Right lobe of liver (tissue), 6 donors: ENCODE measurements at regions not wholly inside any gene's neighbourhood (a gene's known extent, or its start where the extent isn't known, plus 50 kb on each side); places are given as distances from the start of the nearest gene placed in this dataset.
"Not testable (repeated sequence)": the region's sequence is repeated elsewhere in the genome, so short reads cannot be mapped to it uniquely, and the experiment has no call there.

Experiments used
- ATAC-seq, 4 donors: fragments of 200-7000 bp; cut with Tn5 transposase; one replicate each; pipeline ENCODE4 v1.9.1; 2020; ENCODE audit warnings: mild to moderate bottlenecking in 4 of 4, moderate library complexity in 4 of 4
- DNase-seq, 3 donors: peaks; one replicate each; pipeline ENCODE4 v3.0.0-alpha.2; 2020
- H3K27ac ChIP-seq, 3 donors: fragments of 200-600 bp; one replicate each; pipeline ENCODE4 v1.8.0; 2022
- H3K27me3 ChIP-seq, 2 donors: fragments of 200-600 bp; one replicate each; pipeline ENCODE4 v1.8.0; 2022
- H3K36me3 ChIP-seq, 4 donors: fragments of 200-600 bp; sonication (generic) in 1 of 4; one replicate each; pipeline versions ENCODE4 v1.5.1 to v1.8.0; 2017 to 2022; ENCODE audit warnings: control low read depth in 1 of 4
- H3K4me1 ChIP-seq, 4 donors: fragments of 200-600 bp; sonication (generic) in 1 of 4; one replicate each; pipeline versions ENCODE4 v1.5.1 to v1.8.0; 2017 to 2022; ENCODE audit warnings: control low read depth in 1 of 4
- H3K4me3 ChIP-seq, 3 donors: fragments of 200-600 bp; one replicate each; pipeline ENCODE4 v1.8.0; 2022
- H3K9me3 ChIP-seq, 4 donors: fragments of 200-600 bp; sonication (generic) in 1 of 4; one replicate each; pipeline versions ENCODE4 v1.5.1 to v1.8.0; 2017 to 2022; ENCODE audit warnings: control low read depth in 1 of 4
- POLR2A ChIP-seq: fragments of 450-650 bp; IDR thresholded peaks from one replicate; pipeline ENCODE4 v1.6.1; 2017; ENCODE audit warnings: antibody characterized with exemption, mild to moderate bottlenecking
- WGBS: methylation state at CpG from one replicate; pipeline ENCODE4 v1.1.6; 2018; ENCODE audit warnings: low coverage, low lambda C conversion rate; ENCODE audit not compliant: insufficient coverage; ENCODE audit errors: missing lambda C conversion rate; 5-methylcytosine and 5-hydroxymethylcytosine counted together
- intact Hi-C, 2 donors: fragments of 100-400 bp; cut with DNase I; formaldehyde crosslinking; loops; one replicate each; pipeline versions ENCODE4 v1.11.2 to v1.14.1; 2022
- TF ChIP-seq, protein P1 (sequence below), 4 donors: fragments of 200-600 bp in 3 of 4; fragments of 450-650 bp in 1 of 4; IDR thresholded peaks; one replicate each; pipeline versions ENCODE4 v1.5.1 to v1.8.0; 2016 to 2022; ENCODE audit warnings: antibody characterized with exemption in 4 of 4, mild to moderate bottlenecking in 2 of 4
- donor health status: DM: no; HTN: yes; CAD: no.
- donor health status: DM: no; HTN: no; CAD: no.
- donor health status: DM: no; HTN: no; CAD: no.
- donor health status: DM: no; HTN: yes; CAD: no.
- donor health status: DM: no; HTN: yes; CAD: no.

DNA sequence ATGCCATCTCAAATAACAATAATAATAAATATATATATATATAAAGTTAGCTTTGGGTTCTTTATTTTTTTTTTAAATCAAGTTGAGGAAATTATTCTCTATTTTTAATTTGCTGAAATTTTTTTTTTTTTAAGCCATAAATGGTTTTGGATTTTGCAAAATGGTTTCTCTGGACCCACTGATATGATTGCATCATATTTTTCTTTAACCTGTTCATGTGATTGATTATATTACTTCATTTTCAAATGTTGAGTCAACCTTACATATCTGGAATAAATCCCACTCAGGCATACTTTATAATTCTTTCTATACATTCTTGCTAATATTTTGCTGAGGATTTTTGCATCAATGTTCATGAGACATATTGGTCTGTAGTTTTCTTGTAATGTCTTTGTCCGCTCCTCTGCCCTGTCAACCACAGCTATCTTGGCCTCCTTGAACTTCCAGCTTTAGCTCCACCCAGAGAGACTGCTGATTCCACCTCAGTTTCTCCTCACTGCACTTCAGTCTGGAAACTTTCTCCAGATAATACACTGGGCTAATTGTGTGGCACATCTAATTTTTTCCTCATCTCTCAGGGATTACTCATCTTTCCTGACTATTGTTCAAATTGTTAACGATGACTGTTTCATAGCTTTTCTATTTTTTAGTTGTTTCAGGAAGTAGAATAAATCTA, 160.9 kb upstream of the GIMD1 start:
- ATAC-seq (no peak), DNase-seq (no peak)
- no peaks in the 10 kb centered on the region for H3K27me3 ChIP-seq
- TF ChIP-seq POLR2A: no peak
- TF ChIP-seq, protein P1, sequence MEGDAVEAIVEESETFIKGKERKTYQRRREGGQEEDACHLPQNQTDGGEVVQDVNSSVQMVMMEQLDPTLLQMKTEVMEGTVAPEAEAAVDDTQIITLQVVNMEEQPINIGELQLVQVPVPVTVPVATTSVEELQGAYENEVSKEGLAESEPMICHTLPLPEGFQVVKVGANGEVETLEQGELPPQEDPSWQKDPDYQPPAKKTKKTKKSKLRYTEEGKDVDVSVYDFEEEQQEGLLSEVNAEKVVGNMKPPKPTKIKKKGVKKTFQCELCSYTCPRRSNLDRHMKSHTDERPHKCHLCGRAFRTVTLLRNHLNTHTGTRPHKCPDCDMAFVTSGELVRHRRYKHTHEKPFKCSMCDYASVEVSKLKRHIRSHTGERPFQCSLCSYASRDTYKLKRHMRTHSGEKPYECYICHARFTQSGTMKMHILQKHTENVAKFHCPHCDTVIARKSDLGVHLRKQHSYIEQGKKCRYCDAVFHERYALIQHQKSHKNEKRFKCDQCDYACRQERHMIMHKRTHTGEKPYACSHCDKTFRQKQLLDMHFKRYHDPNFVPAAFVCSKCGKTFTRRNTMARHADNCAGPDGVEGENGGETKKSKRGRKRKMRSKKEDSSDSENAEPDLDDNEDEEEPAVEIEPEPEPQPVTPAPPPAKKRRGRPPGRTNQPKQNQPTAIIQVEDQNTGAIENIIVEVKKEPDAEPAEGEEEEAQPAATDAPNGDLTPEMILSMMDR (IDR thresholded peaks at IDR 0.05): no peak
- H3K4me1 ChIP-seq: no peaks in the 10 kb centered on the region
- H3K27ac ChIP-seq: no peak overlapping the region
- WGBS: 44% methylated on average over 2 of the region's 2 CpGs
- no peak overlapping the region for H3K4me3 ChIP-seq
- intact Hi-C loops: no loop called here
- no peaks in the 10 kb centered on the region for H3K9me3 ChIP-seq
- H3K36me3 ChIP-seq: no peaks in the 10 kb centered on the region

DNA sequence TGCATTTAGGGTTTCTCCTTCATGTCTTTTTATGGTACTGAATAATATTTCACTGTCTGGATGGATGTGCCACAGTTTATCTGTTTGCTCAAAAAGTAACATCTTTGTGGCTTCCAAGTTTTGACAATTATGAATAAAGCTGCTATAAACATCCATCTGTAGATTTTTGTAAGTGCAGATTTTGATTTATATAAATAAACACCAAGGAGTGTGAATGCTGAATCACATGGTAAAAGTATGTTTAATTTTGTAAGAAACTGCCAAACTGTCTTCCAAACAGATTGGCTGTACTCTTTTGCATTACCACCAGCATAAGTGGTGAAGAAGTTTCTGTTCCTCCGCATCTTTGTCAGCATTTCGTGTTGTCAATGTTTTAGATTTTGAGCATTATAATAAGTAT, 158.7 kb upstream of the GIMD1 start:
- DNase-seq (no peak), ATAC-seq (no peak)
- no peaks in the 10 kb centered on the region for H3K9me3 ChIP-seq
- no peaks in the 10 kb centered on the region for H3K27me3 ChIP-seq
- WGBS: 53% methylated on average over 2 of the region's 2 CpGs
- TF ChIP-seq, protein P1 (IDR thresholded peaks at IDR 0.05): no peak
- TF ChIP-seq POLR2A: no peak
- no peaks in the 10 kb centered on the region for H3K36me3 ChIP-seq
- intact Hi-C loops: no loop called here
- H3K4me1 ChIP-seq: no peaks in the 10 kb centered on the region
- no peak overlapping the region for H3K27ac ChIP-seq
- H3K4me3 ChIP-seq: no peak overlapping the region

DNA sequence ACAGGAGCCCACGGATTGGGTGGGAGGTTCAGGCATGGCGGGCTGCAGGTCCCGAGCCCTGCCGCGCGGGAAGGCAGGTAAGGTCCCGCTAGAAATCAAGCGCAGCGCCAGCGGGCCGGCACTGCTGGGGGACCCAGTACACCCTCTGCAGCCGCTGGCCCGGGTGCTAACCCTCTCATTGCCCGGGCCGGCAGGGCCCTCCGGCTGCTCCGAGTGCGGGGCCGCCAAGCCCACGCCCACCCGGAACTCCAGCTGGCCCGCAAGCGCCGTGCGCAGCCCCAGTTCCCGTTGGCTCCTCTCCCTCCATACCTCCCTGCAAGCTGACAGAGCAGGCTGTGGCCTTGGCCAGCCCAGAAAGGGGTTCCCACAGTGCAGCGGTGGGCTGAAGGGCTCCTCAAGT, 156.8 kb upstream of the GIMD1 start:
- ATAC-seq, H3K4me3 ChIP-seq, H3K4me1 ChIP-seq, H3K9me3 ChIP-seq, H3K36me3 ChIP-seq, H3K27me3 ChIP-seq, intact Hi-C loops, DNase-seq, H3K27ac ChIP-seq: not testable (repeated sequence)
- 95% methylated on average over 7 of the region's 27 CpGs for WGBS

DNA sequence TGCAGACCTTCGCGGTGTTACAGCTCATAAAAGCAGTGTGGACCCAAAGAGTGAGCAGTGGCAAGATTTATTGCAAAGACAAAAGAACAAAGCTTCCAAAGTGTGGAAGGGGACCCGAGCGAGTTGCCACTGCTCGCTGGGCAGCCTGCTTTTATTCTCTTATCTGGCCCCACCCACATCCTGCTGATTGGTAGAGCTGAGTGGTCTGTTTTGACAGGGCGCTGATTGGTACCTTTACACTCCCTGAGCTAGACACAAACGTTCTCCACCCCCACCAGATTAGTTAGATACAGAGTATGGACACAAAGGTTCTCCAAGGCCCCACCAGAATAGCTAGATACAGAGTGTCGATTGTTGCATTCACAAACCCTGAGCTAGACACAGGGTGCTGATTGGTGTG, 156.2 kb upstream of the GIMD1 start:
- H3K4me3 ChIP-seq, ATAC-seq, H3K27ac ChIP-seq, DNase-seq, H3K4me1 ChIP-seq, H3K27me3 ChIP-seq, intact Hi-C loops, H3K36me3 ChIP-seq, H3K9me3 ChIP-seq: not testable (repeated sequence)
- WGBS: 73% methylated on average over 5 of the region's 8 CpGs

DNA sequence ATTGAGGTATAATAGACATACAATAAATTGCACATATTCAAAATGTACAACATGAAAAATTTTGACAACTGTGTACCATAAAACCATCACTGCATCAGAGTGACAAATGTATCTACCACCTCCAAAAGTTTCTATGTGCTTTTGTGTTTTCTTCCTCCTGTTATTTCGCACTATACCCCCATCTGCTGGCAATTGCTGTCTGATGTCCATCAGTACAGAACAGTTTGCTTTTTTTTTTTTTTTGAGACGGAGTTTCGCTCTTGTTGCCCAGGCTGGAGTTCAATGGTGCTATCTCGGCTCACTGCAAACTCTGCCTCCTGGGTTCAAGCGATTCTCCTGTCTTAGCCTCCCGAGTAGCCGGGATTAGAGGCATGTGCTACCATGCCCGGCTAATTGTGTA, 154.3 kb upstream of the GIMD1 start:
- Histone ChIP-seq H3K4me1 (no peaks in the 10 kb centered on the region), H3K36me3 (no peaks in the 10 kb centered on the region), H3K27me3 (no peaks in the 10 kb centered on the region), H3K27ac (no peak overlapping the region), H3K9me3 (no peaks in the 10 kb centered on the region), H3K4me3 (no peak overlapping the region)
- intact Hi-C loops: no loop called here
- 68% methylated on average over 6 of the region's 8 CpGs for WGBS
- no peak for DNase-seq
- no peak for ATAC-seq
- TF ChIP-seq, protein P1 (IDR thresholded peaks at IDR 0.05): no peak
- TF ChIP-seq POLR2A: no peak

DNA sequence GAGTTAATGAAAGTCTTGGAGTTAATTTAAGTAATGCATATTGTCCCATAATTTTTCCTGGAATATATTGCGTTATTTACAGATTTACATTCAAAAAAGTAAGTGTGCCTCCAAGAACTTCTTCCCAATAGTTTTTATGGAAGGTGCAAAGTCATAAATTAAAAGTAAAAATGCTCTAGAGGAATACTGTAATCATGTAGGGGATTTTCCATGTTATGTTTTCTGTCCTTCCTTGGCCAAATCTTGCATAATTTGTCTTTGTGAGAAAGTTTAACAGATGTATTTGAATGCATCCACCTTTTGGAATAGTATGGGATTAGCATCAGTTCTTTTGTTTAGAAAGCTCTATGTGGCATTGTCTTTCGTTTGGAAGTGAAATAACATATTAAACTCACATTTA, 144.1 kb upstream of the GIMD1 start:
- TF ChIP-seq, protein P1 (IDR thresholded peaks at IDR 0.05): no peak
- no peak for TF ChIP-seq POLR2A

More for the DNA sequence above, 144.1 kb upstream of the GIMD1 start:
- no peak overlapping the region for H3K4me3 ChIP-seq
- H3K27me3 ChIP-seq: no peaks in the 10 kb centered on the region
- H3K36me3 ChIP-seq: no peaks in the 10 kb centered on the region
- ATAC-seq: no peak
- intact Hi-C loops: no loop called here
- no peaks in the 10 kb centered on the region for H3K9me3 ChIP-seq
- no peak for DNase-seq
- H3K4me1 ChIP-seq: no peaks in the 10 kb centered on the region
- WGBS: 35% methylated on average over 2 of the region's 2 CpGs
- H3K27ac ChIP-seq: no peak overlapping the region
